ENCODE measurements at regions not wholly inside any gene's neighbourhood (a gene's known extent, or its start where the extent isn't known, plus 50 kb on each side); places are given as distances from the start of the nearest gene placed in this dataset.

GRCh38 chr1:185412385-185413087 is 95.5 kb upstream of the IVNS1ABP start:
- TF ChIP-seq CTCF (IDR thresholded peaks at IDR 0.05) = no peak
- ATAC-seq (peak in 1 of 2 donors; percentile 13), DNase-seq (no peak)
- H3K9me3 ChIP-seq = no peaks in the 10 kb centered on the region
- no peaks in the 10 kb centered on the region for H3K4me1 ChIP-seq
- H3K27ac ChIP-seq = no peak overlapping the region
- intact Hi-C loops (cut with DNase I) = no loop called here
- no peak overlapping the region for H3K4me3 ChIP-seq
- no peaks in the 10 kb centered on the region for H3K36me3 ChIP-seq
- H3K27me3 ChIP-seq (ENCODE audit: low read depth) = no peaks in the 10 kb centered on the region

- H3K27me3 ChIP-seq (ENCODE audit: low read depth) = no peaks in the 10 kb centered on the region
- intact Hi-C loops (cut with DNase I) = no loop called here
- ATAC-seq (no peak), DNase-seq (no peak)
- no peak overlapping the region for H3K4me3 ChIP-seq
- TF ChIP-seq CTCF (IDR thresholded peaks at IDR 0.05) = no peak
- H3K9me3 ChIP-seq = no peaks in the 10 kb centered on the region
- no peaks in the 10 kb centered on the region for H3K4me1 ChIP-seq
- H3K36me3 ChIP-seq = no peaks in the 10 kb centered on the region
- H3K27ac ChIP-seq = no peak overlapping the region
Observed at GRCh38 chr1:185409763-185410528, 92.9 kb upstream of the IVNS1ABP start.

GRCh38 chr1:185409345-185409744 is 92.3 kb upstream of the IVNS1ABP start:
- intact Hi-C loops (cut with DNase I) = no loop called here
- ATAC-seq (no peak), DNase-seq (no peak)
- TF ChIP-seq CTCF (IDR thresholded peaks at IDR 0.05) = no peak
- Histone ChIP-seq H3K27me3 (ENCODE audit: low read depth) (no peaks in the 10 kb centered on the region), H3K4me1 (no peaks in the 10 kb centered on the region), H3K9me3 (no peaks in the 10 kb centered on the region), H3K27ac (no peak overlapping the region), H3K36me3 (no peaks in the 10 kb centered on the region), H3K4me3 (no peak overlapping the region)

GRCh38 chr1:185408700-185409270 is 91.7 kb upstream of the IVNS1ABP start:
- DNase-seq = no peak
- intact Hi-C loops (cut with DNase I) = no loop called here
- H3K27me3 ChIP-seq (ENCODE audit: low read depth) = no peaks in the 10 kb centered on the region
- H3K4me3 ChIP-seq = no peak overlapping the region
- no peak for TF ChIP-seq CTCF (IDR thresholded peaks at IDR 0.05)
- H3K36me3 ChIP-seq = no peaks in the 10 kb centered on the region
- no peak overlapping the region for H3K27ac ChIP-seq
- no peaks in the 10 kb centered on the region for H3K9me3 ChIP-seq
- ATAC-seq = no peak
- no peaks in the 10 kb centered on the region for H3K4me1 ChIP-seq

- Histone ChIP-seq H3K27ac (no peak overlapping the region), H3K4me1 (no peaks in the 10 kb centered on the region), H3K4me3 (no peak overlapping the region), H3K9me3 (no peaks in the 10 kb centered on the region), H3K36me3 (no peaks in the 10 kb centered on the region), H3K27me3 (ENCODE audit: low read depth) (no peaks in the 10 kb centered on the region)
- ATAC-seq (no peak), DNase-seq (no peak)
- intact Hi-C loops (cut with DNase I) = no loop called here
- no peak for TF ChIP-seq CTCF (IDR thresholded peaks at IDR 0.05)
Observed at GRCh38 chr1:185406691-185407009, 89.6 kb upstream of the IVNS1ABP start.

All from lower lobe of right lung (tissue), 2 donors.